ENCODE measurements at regions not wholly inside any gene's neighbourhood (a gene's known extent, or its start where the extent isn't known, plus 50 kb on each side); places are given as distances from the start of the nearest gene placed in this dataset.
A peak's percentile ranks its signal among the peaks of the same experiment; 100 is the strongest.

GRCh38 chr2:23198316-23199114 lies 186.5 kb upstream of the KLHL29 start:
- DNase-seq: no peak

GRCh38 chr2:23199115-23199918 lies 185.7 kb upstream of the KLHL29 start:
- DNase-seq: no peak

- no peak for DNase-seq
Measured at GRCh38 chr2:23200068-23200786, 184.8 kb upstream of the KLHL29 start.

GRCh38 chr2:23200787-23201114 lies 184.2 kb upstream of the KLHL29 start:
- no peak for DNase-seq

GRCh38 chr2:23203383-23203782 lies 181.6 kb upstream of the KLHL29 start:
- DNase-seq: no peak

- peak; percentile 53 to 89 (median 83) for DNase-seq
Measured at GRCh38 chr2:23204685-23205242, 180.2 kb upstream of the KLHL29 start.

GRCh38 chr2:23206650-23207049 lies 178.3 kb upstream of the KLHL29 start:
- DNase-seq: no peak

- peak in 2 of 3 donors; percentile 10 to 37 for DNase-seq
Measured at GRCh38 chr2:23207871-23208270, 177.1 kb upstream of the KLHL29 start.

GRCh38 chr2:23208339-23208738 lies 176.6 kb upstream of the KLHL29 start:
- DNase-seq: no peak

- no peak for DNase-seq
Measured at GRCh38 chr2:23209059-23209458, 175.9 kb upstream of the KLHL29 start.

GRCh38 chr2:23211987-23212583 lies 172.9 kb upstream of the KLHL29 start:
- DNase-seq: no peak

- DNase-seq: no peak
Measured at GRCh38 chr2:23213196-23213595, 171.8 kb upstream of the KLHL29 start.

GRCh38 chr2:23215016-23215415 lies 170.0 kb upstream of the KLHL29 start:
- DNase-seq: no peak

GRCh38 chr2:23219666-23220065 lies 165.3 kb upstream of the KLHL29 start:
- DNase-seq: no peak

- no peak for DNase-seq
Measured at GRCh38 chr2:23220513-23221094, 164.4 kb upstream of the KLHL29 start.

GRCh38 chr2:23221236-23221635 lies 163.7 kb upstream of the KLHL29 start:
- DNase-seq: no peak

- DNase-seq: no peak
Measured at GRCh38 chr2:23221901-23222300, 163.1 kb upstream of the KLHL29 start.

GRCh38 chr2:23230885-23231284 lies 154.1 kb upstream of the KLHL29 start:
- no peak for DNase-seq

GRCh38 chr2:23231865-23232264 lies 153.1 kb upstream of the KLHL29 start:
- no peak for DNase-seq

- no peak for DNase-seq
Measured at GRCh38 chr2:23235292-23235691, 149.7 kb upstream of the KLHL29 start.

- peak; percentile 34 to 86 (median 63) for DNase-seq
Measured at GRCh38 chr2:23235736-23236135, 149.2 kb upstream of the KLHL29 start.

Data from muscle of back (tissue), 3 donors.